IMR-90 (cell line): ENCODE measurements at regions not wholly inside any gene's neighbourhood (a gene's known extent, or its start where the extent isn't known, plus 50 kb on each side); places are given as distances from the start of the nearest gene placed in this dataset.

Experiments used
- ATAC-seq: fragments of 200-7000 bp; cut with Tn5 transposase; 2 replicates; pipeline ENCODE4 v1.9.1; 2020; ENCODE audit warnings: low read depth, mild to moderate bottlenecking, moderate library complexity
- BruUV-seq: library from RNA; stranded (reverse); fragments of 400-500 nt; replicated peaks from 2 replicates; lab custom pipeline; 2021; lab: Mats Ljungman, UMichigan
- CTCF ChIA-PET: fragments of 300-600 bp; formaldehyde crosslinking; extraction: SDS; loops from one replicate; lab custom pipeline; 2021; ENCODE audit warnings: antibody characterized with exemption; lab: Yijun Ruan, JAX
- POLR2A ChIA-PET: fragments of 300-600 bp; sonication (Branson Sonifier 250); formaldehyde crosslinking; loops from one replicate; lab custom pipeline; 2022; ENCODE audit warnings: antibody characterized with exemption; ENCODE audit not compliant: unreplicated experiment; lab: Charles Lee
- DNase-seq: peaks from one replicate; pipeline ENCODE4 v3.0.0; 2013
- H2AFZ ChIP-seq: replicated peaks from 2 replicates; pipeline ENCODE3; 2013; ENCODE audit warnings: low read length, mild to moderate bottlenecking; ENCODE audit not compliant: poor library complexity
- H2AK5ac ChIP-seq: 2 replicates; pipeline ENCODE4 v1.6.1; 2013; ENCODE audit warnings: low read depth, low read length, inconsistent platforms
- H2AK9ac ChIP-seq: replicated peaks from 2 replicates; pipeline ENCODE3; 2013; ENCODE audit warnings: mild to moderate bottlenecking, low read depth, low read length, moderate library complexity; ENCODE audit not compliant: poor library complexity
- H2BK120ac ChIP-seq: 2 replicates; pipeline ENCODE4 v1.6.1; 2013; ENCODE audit warnings: low read depth, low read length, inconsistent platforms
- H2BK15ac ChIP-seq: 3 replicates; pipeline ENCODE4 v1.6.1; 2013; ENCODE audit warnings: low read depth, low read length, inconsistent platforms
- H2BK20ac ChIP-seq: 2 replicates; pipeline ENCODE4 v1.6.1; 2013; ENCODE audit warnings: low read depth, mild to moderate bottlenecking, inconsistent platforms, low read length, moderate library complexity
- H2BK5ac ChIP-seq: 2 replicates; pipeline ENCODE4 v1.6.1; 2013; ENCODE audit warnings: mild to moderate bottlenecking, low read depth, low read length, inconsistent platforms; ENCODE audit not compliant: poor library complexity, severe bottlenecking
- H3K14ac ChIP-seq: replicated peaks from 2 replicates; pipeline ENCODE4 v1.6.1; 2013; ENCODE audit warnings: low read depth, low read length, inconsistent platforms
- H3K18ac ChIP-seq: 2 replicates; pipeline ENCODE4 v1.6.1; 2013; ENCODE audit warnings: low read depth, low read length, control low read depth
- H3K23ac ChIP-seq: 2 replicates; pipeline ENCODE4 v1.6.1; 2013; ENCODE audit warnings: low read depth, low read length, inconsistent platforms
- H3K27ac ChIP-seq: 2 replicates; pipeline ENCODE4 v1.5.1; 2013; ENCODE audit warnings: mild to moderate bottlenecking, control low read depth, low read length; ENCODE audit not compliant: insufficient read depth
- H3K27me3 ChIP-seq: 2 replicates; pipeline ENCODE4 v1.6.1; 2013; ENCODE audit warnings: low read length; ENCODE audit not compliant: control insufficient read depth, insufficient read depth
- H3K36me3 ChIP-seq: 2 replicates; pipeline ENCODE4 v1.6.1; 2013; ENCODE audit warnings: low read length, mixed read lengths; ENCODE audit not compliant: control insufficient read depth, insufficient read depth
- H3K4ac ChIP-seq: 2 replicates; pipeline ENCODE4 v1.6.1; 2013; ENCODE audit warnings: low read depth, low read length, inconsistent platforms
- H3K4me1 ChIP-seq: 2 replicates; pipeline ENCODE4 v1.6.1; 2013; ENCODE audit warnings: low read length, mixed read lengths; ENCODE audit not compliant: control insufficient read depth, insufficient read depth
- H3K4me2 ChIP-seq: 2 replicates; pipeline ENCODE4 v1.6.1; 2013; ENCODE audit warnings: low read depth, mild to moderate bottlenecking, control low read depth, low read length, moderate library complexity
- H3K4me3 ChIP-seq: 2 replicates; pipeline ENCODE4 v1.5.1; 2013; ENCODE audit warnings: low read depth, mild to moderate bottlenecking, control low read depth, low read length, moderate library complexity; ENCODE audit not compliant: insufficient read depth
- H3K56ac ChIP-seq: 2 replicates; pipeline ENCODE4 v1.6.1; 2013; ENCODE audit warnings: low read length, inconsistent platforms; ENCODE audit not compliant: insufficient read depth; ENCODE audit errors: extremely low read depth
- H3K79me1 ChIP-seq, 2 experiments: 2 replicates each; pipeline ENCODE4 v1.6.1; 2013; ENCODE audit warnings: low read length in 2 of 2, inconsistent platforms in 1 of 2, low read depth in 1 of 2
- H3K9ac ChIP-seq: 2 replicates; pipeline ENCODE4 v1.6.1; 2013; ENCODE audit warnings: low read depth, low read length, control low read depth
- H3K9me1 ChIP-seq: 2 replicates; pipeline ENCODE4 v1.6.1; 2013; ENCODE audit warnings: low read length, inconsistent platforms; ENCODE audit not compliant: insufficient read depth
- H3K9me3 ChIP-seq: 2 replicates; pipeline ENCODE4 v1.6.1; 2013; ENCODE audit warnings: low read length; ENCODE audit not compliant: control insufficient read depth, insufficient read depth
- H4K20me1 ChIP-seq: 2 replicates; pipeline ENCODE4 v1.6.1; 2013; ENCODE audit warnings: low read length, inconsistent platforms; ENCODE audit not compliant: insufficient read depth
- H4K5ac ChIP-seq: 2 replicates; pipeline ENCODE4 v1.6.1; 2013; ENCODE audit warnings: mild to moderate bottlenecking, low read depth, low read length, control low read depth
- H4K8ac ChIP-seq, 2 experiments: 2 replicates each; pipeline ENCODE4 v1.6.1; 2013; ENCODE audit warnings: low read depth in 2 of 2, low read length in 2 of 2, control low read depth in 1 of 2, inconsistent platforms in 1 of 2
- H4K91ac ChIP-seq: 2 replicates; pipeline ENCODE4 v1.6.1; 2013; ENCODE audit warnings: low read depth, low read length, inconsistent platforms; ENCODE audit not compliant: insufficient read depth
- BHLHE40 ChIP-seq: fragments of 150-350 bp; IDR thresholded peaks from 2 replicates; pipeline ENCODE4 v1.6.1; 2016; ENCODE audit warnings: mild to moderate bottlenecking, low read depth, low read length
- CHD1 ChIP-seq: IDR thresholded peaks from 2 replicates; pipeline ENCODE4 v1.6.1; 2012; ENCODE audit warnings: low read depth, low read length, improper control_type of control experiment
- MXI1 ChIP-seq: IDR thresholded peaks from 2 replicates; pipeline ENCODE4 v1.6.1; 2012; ENCODE audit warnings: low read depth, mild to moderate bottlenecking, low read length, moderate library complexity, borderline replicate concordance
- NFE2L2 ChIP-seq: fragments of 150-350 bp; IDR thresholded peaks from 2 replicates; pipeline ENCODE4 v1.6.1; 2016; ENCODE audit warnings: low read depth, mild to moderate bottlenecking, low read length
- POLR2A ChIP-seq: IDR thresholded peaks from 2 replicates; pipeline ENCODE4 v1.6.1; 2012; ENCODE audit warnings: mild to moderate bottlenecking, low read depth, low read length
- RFX5 ChIP-seq: IDR thresholded peaks from 2 replicates; pipeline ENCODE4 v1.8.0; 2012; ENCODE audit warnings: low read depth, mild to moderate bottlenecking, low read length, moderate library complexity
- SMC3 ChIP-seq: fragments of 150-350 bp; IDR thresholded peaks from 2 replicates; pipeline ENCODE4 v1.6.1; 2016; ENCODE audit warnings: low read depth, mild to moderate bottlenecking, antibody characterized with exemption, low read length, moderate library complexity
- WGBS, 2 experiments: methylation state at CpG; one replicate each; pipeline versions ENCODE4 v1.1.5 to v1.1.7; 2013; ENCODE audit warnings: missing lambda C conversion rate in 2 of 2; ENCODE audit not compliant: insufficient read length in 1 of 2; ENCODE audit errors: extremely low coverage in 2 of 2; 5-methylcytosine and 5-hydroxymethylcytosine counted together
- dilution Hi-C: fragments of 300-500 bp; cut with HindIII; formaldehyde crosslinking; loops from one replicate; pipeline ENCODE4 v1.14.3; 2018; ENCODE audit warnings: low sequenced_read_pairs; ENCODE audit not compliant: unreplicated experiment
- in situ Hi-C: fragments of 300-500 bp; cut with MboI; formaldehyde crosslinking; loops from 3 replicates; pipeline ENCODE4 v1.14.3; 2019; ENCODE audit warnings: low sequenced_read_pairs, inconsistent platforms, mixed read lengths
- intact Hi-C: fragments of 100-400 bp; cut with micrococcal nuclease; formaldehyde crosslinking; loops from 2 replicates; pipeline ENCODE4 v1.10.0; 2022
- TF ChIP-seq, protein P1 (sequence below): fragments of 150-350 bp; IDR thresholded peaks from 2 replicates; pipeline ENCODE4 v1.6.1; 2016; ENCODE audit warnings: low read depth, mild to moderate bottlenecking, low read length, moderate library complexity, borderline replicate concordance
- TF ChIP-seq, protein P2 (sequence below): fragments of 150-350 bp; IDR thresholded peaks from 2 replicates; pipeline ENCODE4 v1.6.1; 2017; ENCODE audit warnings: mild to moderate bottlenecking, antibody characterized with exemption, low read length, low read depth

DNA sequence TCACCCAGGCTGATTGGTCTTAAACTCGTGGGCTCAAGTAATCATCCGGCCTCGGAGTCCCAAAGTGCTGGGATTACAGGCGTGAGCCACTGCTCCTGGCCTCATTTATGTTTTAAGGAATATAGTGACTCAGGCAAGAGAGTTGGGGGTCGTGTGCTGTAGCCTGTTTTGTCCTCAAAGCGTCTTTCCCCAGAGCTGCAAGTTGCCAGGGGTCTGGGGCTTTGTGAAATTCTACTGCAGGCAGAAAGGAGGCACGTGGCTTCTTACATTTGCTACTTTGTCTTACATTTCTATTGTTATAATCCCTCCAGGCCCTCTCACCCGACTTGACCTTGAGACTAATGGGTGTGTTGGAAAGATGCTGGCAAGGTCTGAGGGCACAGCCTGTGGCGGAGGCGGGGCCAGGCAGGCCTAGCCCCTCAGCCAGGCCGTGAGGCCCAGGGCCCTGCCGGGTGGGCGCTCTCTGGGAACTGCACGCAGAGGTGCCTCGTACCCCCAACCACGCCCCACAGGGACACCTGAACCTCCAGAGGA lies 85.8 kb upstream of the NDUFV2 start:
- Histone ChIP-seq H4K20me1 (no peaks in the 10 kb centered on the region; the same call in 1 of the 2 replicates), H3K79me1 (no peaks in the 10 kb centered on the region; a peak in 1 of 4 replicates), H3K27me3 (no peaks in the 10 kb centered on the region), H2BK120ac (peak overlapping the region; percentile 97), H3K36me3 (no peaks in the 10 kb centered on the region), H3K4me1 (peaks cover 15% of the 10 kb centered on the region), H3K14ac (peak overlapping the region; percentile 94), H3K4ac (peak overlapping the region; percentile 92), H2BK15ac (peak overlapping the region; percentile 89), H3K9me3 (peaks cover 2% of the 10 kb centered on the region; the same call in 1 of the 2 replicates), H3K56ac (peak overlapping the region; percentile 58), H2BK20ac (peak overlapping the region; percentile 94), H4K91ac (peak overlapping the region; percentile 97), H3K4me3 (no peak overlapping the region), H2AK5ac (peak overlapping the region; percentile 90), H3K4me2 (peak overlapping the region; percentile 51), H3K27ac (peak overlapping the region; percentile 89), H3K9me1 (0 out of 2 replicates have a peak, but pooled peaks cover 3% of the 10 kb centered on the region), H2AK9ac (peak overlapping the region; percentile 93), H2AFZ (peak overlapping the region; percentile 95), H4K8ac (peak overlapping the region; percentile 84 to 86), H3K23ac (peak overlapping the region; percentile 76), H3K9ac (peak overlapping the region; percentile 11; the same call in 1 of the 2 replicates), H4K5ac (peak overlapping the region; percentile 62), H2BK5ac (peak overlapping the region; percentile 96), H3K18ac (peak overlapping the region; percentile 53)
- POLR2A ChIA-PET = interaction anchor here (0.7 kb wide), 1 partner anchor 61 kb away, joined by 3 read pairs; no protein-coding TSS in a partner anchor
- ATAC-seq = peak; percentile 50
- intact Hi-C loops = loop anchor here (10.0 kb wide), 1 partner anchor 1088 kb away; no protein-coding TSS in a partner anchor
- 68% methylated on average over 4 of the region's 16 CpGs; no CpG with 5 or more reads in 1 of the 2 experiments for WGBS, 2 experiments
- CTCF ChIA-PET = interaction anchor here (0.6 to 0.9 kb wide), 2 partner anchors 21 to 320 kb away, joined by 5 to 6 read pairs; no protein-coding TSS in a partner anchor
- no TSS peak for BruUV-seq
- peak; percentile 9 for DNase-seq
- in situ Hi-C loops = no loop called here
- dilution Hi-C loops = no loop called here
- TF ChIP-seq NFE2L2 (no peak), CHD1 (no peak), SMC3 (no peak), RFX5 (no peak), MXI1 (no peak), POLR2A (no peak), BHLHE40 (no peak)
- TF ChIP-seq, protein P1, sequence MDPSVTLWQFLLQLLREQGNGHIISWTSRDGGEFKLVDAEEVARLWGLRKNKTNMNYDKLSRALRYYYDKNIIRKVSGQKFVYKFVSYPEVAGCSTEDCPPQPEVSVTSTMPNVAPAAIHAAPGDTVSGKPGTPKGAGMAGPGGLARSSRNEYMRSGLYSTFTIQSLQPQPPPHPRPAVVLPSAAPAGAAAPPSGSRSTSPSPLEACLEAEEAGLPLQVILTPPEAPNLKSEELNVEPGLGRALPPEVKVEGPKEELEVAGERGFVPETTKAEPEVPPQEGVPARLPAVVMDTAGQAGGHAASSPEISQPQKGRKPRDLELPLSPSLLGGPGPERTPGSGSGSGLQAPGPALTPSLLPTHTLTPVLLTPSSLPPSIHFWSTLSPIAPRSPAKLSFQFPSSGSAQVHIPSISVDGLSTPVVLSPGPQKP = no peak
- TF ChIP-seq, protein P2, sequence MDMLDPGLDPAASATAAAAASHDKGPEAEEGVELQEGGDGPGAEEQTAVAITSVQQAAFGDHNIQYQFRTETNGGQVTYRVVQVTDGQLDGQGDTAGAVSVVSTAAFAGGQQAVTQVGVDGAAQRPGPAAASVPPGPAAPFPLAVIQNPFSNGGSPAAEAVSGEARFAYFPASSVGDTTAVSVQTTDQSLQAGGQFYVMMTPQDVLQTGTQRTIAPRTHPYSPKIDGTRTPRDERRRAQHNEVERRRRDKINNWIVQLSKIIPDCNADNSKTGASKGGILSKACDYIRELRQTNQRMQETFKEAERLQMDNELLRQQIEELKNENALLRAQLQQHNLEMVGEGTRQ = no peak
